ENCODE measurements at regions not wholly inside any gene's neighbourhood (a gene's known extent, or its start where the extent isn't known, plus 50 kb on each side); places are given as distances from the start of the nearest gene placed in this dataset.
A peak's percentile ranks its signal among the peaks of the same experiment; 100 is the strongest.

DNA sequence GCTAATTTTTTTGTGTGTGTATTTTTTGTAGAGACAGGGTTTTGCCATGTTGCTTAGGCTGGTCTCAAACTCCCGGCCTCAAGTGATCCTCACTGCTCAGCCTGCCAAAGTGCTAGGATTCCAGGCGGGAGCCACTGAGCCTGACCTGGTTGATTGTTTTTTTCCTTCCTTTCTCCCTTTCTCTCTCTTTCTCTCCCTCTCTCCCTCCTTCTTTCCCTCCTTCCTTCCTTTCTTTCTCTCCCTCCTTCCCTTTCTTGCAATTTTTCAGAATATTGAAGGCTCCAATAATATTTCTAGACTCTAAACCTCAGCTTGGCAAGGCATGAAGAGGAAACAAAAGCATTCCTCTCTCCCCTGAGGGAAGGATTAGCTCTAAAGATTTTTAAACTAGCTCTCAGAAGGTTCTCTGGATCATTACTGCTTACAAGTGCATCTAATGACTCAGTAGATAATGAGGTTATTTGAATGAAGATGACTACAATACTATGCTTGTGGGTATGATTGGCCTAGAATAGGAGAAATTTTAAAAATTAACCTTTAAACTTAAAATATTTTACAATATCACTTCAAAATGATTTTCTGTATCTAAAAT lies 68.5 kb upstream of the GADD45A start:
- DNase-seq, result no peak

DNA sequence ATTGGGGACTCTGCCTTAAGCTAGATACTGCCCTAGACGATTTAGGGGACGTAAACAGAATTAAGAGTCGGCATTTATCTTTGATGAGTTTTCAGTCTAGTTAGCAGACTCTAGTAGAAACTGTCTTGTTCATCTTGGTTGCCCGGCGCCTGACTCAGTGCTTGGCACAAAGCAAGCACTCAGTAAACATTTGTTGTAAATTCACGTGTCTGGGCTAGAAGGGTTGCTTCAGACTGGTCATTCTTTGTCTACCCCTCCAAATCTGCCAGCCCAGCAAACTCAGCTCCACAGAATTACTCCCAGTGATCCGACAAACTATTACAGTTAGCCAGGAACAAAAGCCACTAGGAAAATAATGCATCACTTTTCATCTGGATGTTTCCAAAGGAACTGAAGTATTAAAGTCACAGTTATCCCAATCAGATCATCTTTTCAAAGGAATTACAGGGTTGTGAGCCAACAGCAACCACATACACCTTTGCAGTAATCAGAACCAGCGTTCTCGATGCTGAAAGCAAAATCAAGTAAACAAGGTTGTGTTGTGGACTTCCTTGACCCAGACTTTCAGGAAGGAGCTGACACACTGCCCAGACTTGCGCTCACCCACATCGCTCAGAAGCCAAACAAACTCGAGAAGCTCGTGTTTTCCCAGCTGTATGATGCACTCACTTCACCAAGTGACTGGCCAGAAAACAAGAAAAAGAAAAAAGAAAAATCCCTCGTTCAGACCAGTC lies 66.5 kb upstream of the GADD45A start:
- no peak for DNase-seq

DNA sequence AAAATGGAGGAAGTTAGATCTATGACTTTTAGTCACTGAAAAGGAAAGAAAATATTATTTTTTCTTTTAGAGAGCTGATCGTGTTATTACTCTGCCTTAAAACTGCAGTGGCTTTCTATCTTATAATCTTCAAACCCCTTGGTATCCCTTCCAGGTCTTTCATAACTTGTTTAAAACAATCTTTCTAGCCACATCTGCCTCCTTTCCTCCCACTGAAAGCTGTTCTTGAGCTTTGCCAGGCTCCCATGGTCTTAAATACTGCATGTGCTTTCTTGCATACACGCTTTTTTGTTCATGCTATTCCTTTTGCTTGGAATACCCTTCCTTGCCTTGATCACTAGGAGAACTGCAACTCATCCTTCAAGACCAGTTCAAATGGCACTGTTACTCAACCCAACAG lies 65.9 kb upstream of the GADD45A start:
- DNase-seq, result no peak

DNA sequence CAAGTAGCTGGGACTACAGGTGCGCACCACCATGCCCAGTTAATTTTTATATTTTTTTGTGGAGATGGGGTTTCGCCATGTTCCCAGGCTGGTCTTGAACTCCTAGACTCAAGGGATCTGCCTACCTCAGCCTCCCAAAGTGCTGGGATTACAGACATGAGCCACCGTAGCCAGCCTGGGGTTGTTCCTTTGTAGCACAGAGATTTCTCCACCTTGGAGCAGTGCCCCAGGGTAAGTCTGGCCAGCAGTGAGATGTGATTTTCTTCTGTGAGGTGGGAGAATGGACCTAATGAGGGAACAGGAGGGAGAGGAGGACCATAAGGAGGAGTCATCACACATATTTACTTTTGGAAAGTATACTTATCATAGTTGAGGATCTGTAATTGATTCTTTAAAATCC lies 61.1 kb upstream of the GADD45A start:
- no peak for DNase-seq

DNA sequence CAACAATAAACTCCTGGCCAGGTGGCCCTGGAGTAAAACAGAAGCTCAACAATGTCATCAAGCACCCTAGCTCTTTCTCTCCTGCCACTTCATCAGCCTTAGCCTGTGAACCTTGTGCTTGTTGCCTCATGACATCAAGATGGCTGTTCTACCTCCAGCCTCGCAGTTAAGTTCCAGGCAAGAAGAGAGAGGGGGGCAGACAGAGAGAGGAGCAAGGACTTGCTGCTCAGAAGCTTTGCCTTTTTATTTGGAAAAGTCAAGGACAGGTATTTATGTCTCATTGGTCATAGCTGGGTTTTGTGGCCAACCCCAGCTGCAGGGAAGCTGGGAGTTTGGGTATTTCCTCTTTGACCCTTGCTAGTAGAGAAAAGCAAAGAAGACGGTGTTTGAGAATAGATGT lies 60.3 kb upstream of the GADD45A start:
- DNase-seq, result no peak

DNA sequence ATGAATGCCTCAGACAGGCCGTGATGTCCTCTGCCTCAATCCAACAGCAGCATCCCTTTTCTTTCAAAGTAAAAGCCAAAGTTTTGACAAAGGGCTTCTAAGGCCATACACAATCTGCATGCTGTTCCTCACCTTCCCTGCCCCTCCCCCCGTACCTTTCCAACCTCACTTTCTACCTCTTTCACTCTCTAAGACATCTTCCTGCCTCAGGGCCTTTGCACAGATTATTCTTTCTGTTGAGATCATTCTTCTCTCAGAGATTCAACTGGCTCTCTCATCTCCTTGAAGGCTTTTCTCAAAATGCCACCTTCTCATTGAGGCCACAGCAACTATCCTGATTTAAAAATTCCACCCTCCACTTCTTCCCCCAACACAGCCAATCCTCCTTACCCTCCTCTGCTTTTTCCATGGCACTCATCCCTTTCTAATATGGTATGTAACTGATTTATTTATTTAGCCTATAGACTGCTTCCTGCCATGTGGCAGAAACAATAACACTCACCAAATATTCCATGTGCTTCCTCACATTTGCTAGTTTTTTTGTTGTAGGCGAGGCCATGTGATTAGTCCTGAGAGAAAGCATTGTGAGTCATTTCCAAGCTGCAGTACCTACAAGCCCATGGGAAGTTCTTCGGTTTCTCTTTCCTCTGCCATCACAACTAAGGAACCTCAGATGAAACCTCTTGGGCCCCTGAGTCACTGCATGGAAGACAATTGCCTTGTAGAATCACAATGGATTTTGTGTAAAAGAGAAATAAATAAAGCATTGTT lies 58.7 kb upstream of the GADD45A start:
- DNase-seq, result no peak

DNA sequence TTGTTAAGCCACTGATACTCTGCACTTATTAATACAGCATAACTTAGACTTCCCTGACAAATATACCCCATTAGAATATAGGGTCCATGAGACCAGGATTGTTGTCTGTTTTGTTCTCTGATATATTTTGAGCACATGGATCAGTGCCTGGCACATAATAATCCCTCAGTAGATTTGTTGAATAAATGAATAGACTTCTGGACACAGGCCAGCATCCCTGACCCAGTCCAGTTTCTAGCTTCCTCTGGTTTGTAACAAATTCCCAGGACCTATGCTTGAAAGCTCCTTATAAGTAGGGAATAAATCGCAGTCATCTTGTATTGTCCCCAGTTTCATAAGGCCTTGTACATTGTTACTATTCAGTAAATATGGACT lies 58.2 kb upstream of the GADD45A start:
- no peak for DNase-seq

DNA sequence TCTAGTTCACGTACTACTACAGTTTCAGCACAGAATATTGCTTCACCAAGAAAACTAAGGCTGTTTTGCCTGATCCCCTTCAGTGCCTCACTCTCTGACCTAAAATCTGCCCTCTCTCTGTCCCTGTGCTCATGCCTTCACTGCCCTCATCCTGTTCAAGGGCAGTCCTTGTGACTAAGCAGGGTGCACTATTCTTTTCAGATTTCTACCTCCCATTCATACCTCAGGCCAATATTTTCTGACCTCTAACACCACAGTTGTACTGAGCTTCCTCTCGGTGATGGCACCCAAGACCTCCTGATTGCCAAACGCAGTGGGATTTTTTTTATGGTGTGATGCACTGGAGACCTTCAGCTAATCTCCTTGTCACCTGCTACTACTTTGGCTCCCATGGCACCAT lies 57.7 kb upstream of the GADD45A start:
- no peak for DNase-seq

DNA sequence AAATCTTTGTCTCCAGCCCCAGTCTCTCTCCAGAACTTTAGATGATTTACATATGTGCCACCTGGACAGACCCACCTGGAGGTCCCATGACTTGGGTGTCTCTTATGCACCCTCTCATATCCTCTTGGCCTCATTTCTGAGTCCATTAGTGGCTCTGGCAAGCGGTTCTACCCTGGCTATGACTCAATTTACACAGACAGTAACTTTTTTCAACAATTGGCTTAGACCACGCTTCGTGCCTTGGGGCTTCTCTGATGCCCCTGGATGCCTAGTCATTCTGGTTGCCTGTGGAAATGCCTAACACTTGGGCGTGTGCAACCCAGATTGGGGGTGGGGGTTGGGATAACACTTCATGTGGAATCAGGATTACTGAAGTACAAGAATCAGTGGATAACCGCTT lies 57.1 kb upstream of the GADD45A start:
- DNase-seq, result no peak

DNA sequence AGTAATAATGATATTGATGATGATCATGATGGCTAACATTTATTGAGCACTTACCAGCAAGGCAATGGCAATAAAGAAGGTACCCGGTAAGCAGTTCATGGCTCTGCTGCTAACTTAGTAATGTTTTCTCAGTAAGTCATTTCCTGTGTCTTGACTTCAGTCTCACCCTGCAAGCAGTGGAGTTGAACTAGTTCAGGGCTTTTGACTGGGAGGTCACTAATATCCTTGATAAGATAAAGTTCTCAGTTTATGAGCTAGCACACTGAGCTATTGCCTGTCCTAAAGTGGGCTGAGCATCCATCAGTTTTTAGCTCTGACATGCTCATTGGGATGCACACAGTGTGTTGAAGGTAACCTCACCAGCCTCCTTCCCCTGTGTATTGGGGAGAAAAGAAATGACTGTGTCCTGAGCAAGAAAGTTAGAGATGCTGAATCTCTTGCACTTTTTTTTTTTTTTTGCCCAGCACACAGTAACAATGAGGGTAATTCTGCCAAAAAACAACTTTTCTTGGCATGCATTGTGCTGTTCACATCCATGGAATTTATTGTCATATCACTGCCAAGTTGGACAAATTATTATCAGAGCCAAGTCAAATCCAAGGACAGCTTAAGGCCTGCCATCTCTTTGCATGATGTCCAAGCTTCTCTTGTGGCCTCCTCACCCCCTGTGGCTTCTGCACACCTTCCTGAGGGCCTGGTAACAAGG lies 55.5 kb upstream of the GADD45A start:
- no peak for DNase-seq

DNA sequence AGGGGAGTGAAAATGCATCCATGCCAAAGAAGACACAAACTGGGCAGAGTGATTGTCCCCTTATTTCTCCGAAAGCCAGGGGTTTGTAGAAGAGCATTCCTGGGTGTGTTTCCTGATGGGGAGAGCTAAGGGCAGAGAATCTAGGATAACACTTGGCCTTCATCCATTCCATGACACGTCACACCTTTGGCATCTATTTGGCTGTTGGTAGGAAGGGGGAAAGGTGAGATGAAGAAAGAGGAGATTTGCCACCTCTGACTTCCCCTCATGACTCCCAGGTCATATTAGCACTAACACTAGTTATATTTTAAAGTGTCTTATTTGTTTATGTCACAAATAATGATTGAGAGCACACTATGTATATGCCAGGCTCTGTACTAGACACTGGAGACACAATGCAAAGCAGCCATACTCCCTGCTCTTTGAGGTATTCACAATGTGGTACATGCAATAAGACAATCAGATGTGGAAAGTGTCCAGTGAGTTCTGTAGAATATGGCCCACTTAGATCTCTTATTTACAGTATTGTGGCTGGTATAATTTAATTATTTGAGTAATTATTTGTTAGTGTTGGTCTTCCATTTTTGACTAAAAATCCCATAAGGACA lies 54.5 kb upstream of the GADD45A start:
- DNase-seq, result no peak

DNA sequence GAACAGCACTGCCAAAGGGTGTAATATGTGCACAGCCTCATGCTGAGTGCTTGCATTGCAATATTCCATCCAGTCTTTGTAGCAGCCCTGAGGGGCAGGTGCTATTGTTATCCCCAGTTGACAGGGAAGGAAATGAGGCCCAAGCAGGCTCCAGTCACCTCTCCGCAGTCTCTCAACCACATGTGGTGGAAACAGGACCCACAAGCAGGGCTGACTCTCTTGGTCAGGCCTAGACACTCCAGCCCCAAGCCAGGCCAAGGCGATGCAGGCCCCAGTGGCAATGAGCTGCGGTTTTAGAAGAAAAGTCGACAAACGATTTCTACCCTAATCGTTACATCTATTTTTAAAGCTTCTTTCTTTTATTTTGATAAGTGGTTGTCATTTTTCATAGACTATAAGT lies 52.6 kb upstream of the GADD45A start:
- no peak for DNase-seq

DNA sequence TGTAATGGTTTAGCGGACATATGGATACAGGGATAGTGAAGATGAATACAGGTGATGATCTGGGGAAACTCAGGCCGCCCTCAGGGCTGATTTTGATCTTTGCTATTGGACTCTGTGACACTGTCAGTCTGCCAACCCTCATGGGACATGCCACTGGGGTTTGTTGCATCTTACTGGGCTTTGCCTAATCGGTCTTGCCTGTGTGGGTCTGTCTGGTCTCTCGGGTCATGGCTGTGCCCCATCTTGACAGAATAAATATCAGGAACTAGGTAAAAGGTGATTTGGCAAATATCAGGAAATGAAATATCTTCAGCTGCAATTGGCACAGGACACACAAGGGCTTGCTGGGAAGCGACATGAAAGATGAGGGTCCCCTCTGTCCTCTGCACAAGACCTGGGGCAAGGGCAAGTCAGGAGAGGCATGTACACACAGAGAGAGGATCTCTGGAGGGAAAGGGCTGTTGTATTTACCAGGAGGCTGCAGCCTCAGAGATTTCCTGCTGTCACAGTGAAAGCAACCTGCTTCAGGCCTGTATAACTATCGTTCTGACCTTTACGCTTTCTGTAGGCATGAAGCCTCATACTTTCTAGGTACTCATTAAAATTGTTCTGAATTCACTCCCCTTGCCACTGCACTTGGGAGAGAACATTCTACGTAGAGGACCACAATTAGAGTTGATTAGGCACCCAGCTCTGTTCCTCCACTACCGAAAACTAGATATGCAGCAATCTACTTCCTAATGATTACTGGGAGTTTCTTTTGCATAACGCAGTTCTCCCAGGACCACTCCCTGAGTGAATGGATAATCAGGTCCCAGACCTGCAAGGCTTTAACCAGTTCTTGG lies 52.0 kb upstream of the GADD45A start:
- DNase-seq, result peak; percentile 9

DNA sequence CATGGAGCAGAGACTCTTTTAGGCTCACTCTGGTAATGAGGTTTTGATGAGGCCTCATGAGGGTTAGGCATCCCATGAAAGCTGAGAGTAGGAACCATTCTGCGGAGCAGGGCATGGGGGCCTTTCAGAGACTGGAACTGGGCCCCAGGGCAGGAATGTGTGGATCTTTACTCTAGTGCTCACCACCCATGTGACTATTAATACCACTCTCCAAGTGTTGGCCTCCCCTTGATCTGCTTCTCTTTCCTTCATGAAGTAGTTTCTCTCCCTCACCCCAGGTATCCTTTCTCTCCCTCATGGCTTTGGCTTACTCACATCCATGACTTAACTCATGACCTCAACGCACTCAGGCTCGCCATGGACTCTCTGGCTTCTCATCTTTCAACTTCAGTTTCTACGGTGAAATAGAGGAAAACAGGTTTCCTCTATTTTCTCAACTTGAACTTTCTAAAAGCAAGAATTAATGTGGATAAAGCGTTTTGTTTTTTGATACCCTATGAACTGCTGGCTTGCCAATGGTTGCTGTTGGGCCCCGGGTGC lies 50.5 kb upstream of the GADD45A start:
- no peak for DNase-seq

DNA sequence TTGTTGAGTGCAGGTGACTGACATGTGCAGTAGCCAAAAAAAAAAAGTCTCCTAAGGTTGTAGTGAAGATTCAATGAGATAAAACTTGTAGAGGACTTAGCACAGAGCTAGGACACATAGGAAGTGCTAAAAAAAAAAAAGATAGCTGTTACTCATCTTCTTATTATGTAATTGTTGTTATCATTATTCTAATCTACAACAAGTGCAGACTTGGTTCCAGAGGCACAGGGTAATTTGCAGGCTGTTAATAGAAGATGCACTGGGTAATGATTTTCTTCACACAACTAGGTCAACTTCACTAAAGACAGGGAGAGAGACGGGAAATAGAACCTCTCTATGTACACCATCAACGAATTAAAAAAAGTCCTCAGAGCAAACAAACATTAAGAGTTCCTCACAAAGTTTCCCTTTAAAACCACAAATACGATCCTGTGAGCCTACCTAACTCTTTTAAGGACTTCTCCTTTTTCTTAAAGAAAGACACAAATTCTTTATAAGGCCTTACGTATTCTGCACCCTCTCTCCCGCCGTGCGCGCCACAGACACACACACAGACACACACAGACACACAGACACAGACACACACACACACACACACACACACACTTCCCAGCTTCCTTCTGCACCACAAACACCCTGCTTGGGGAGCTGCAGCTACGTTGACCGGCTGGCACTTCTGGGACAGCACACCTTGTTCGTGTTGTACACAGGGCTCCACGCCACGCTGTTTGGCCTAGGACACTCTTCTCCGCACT lies 49.8 kb upstream of the GADD45A start:
- no peak for DNase-seq

All from right kidney (tissue), 1 donor.